GM21360 (cell line): ENCODE measurements at regions not wholly inside any gene's neighbourhood (a gene's known extent, or its start where the extent isn't known, plus 50 kb on each side); places are given as distances from the start of the nearest gene placed in this dataset.
A peak's percentile ranks its signal among the peaks of the same experiment; 100 is the strongest.
"Not testable (repeated sequence)": the region's sequence is repeated elsewhere in the genome, so short reads cannot be mapped to it uniquely, and the experiment has no call there.

ENCODE experiments used
- ATAC-seq: cut with Tn5 transposase; IDR thresholded peaks from one replicate; pipeline ENCODE4 v1.9.1; 2021; ENCODE audit warnings: mild to moderate bottlenecking, moderate library complexity; ENCODE audit not compliant: unreplicated experiment

- not testable (repeated sequence) for ATAC-seq
These were observed 240.4 kb downstream of the TOMM20 start for GRCh38 chr1:234888247-234888646.

- no peak for ATAC-seq
These were observed 241.4 kb downstream of the TOMM20 start for GRCh38 chr1:234887016-234887900.

GRCh38 chr1:234886081-234886984, 242.3 kb downstream of the TOMM20 start:
- ATAC-seq = no peak

- no peak for ATAC-seq
These were observed 243.0 kb downstream of the TOMM20 start for GRCh38 chr1:234885601-234886000.

- ATAC-seq = no peak
These were observed 243.9 kb downstream of the TOMM20 start for GRCh38 chr1:234884701-234885100.

- ATAC-seq = no peak
These were observed 244.6 kb downstream of the TOMM20 start for GRCh38 chr1:234884006-234884405.

GRCh38 chr1:234882898-234883297, 245.7 kb downstream of the TOMM20 start:
- ATAC-seq = no peak

- peak; percentile 80 for ATAC-seq
These were observed 246.5 kb downstream of the TOMM20 start for GRCh38 chr1:234881893-234882771.

- no peak for ATAC-seq
These were observed 249.2 kb downstream of the TOMM20 start for GRCh38 chr1:234879147-234880080.

GRCh38 chr1:234878288-234878687, 250.3 kb downstream of the TOMM20 start:
- ATAC-seq = no peak

- no peak for ATAC-seq
These were observed 250.9 kb downstream of the TOMM20 start for GRCh38 chr1:234877761-234878160.

- no peak for ATAC-seq
These were observed 252.4 kb downstream of the TOMM20 start for GRCh38 chr1:234875953-234876855.

- ATAC-seq = no peak
These were observed 253.2 kb downstream of the TOMM20 start for GRCh38 chr1:234875328-234875952.

- no peak for ATAC-seq
These were observed 254.0 kb downstream of the TOMM20 start for GRCh38 chr1:234874291-234875288.

GRCh38 chr1:234871710-234872271, 256.8 kb downstream of the TOMM20 start:
- no peak for ATAC-seq

GRCh38 chr1:234871039-234871709, 257.5 kb downstream of the TOMM20 start:
- no peak for ATAC-seq
